BE2C (cell line): ENCODE measurements at regions not wholly inside any gene's neighbourhood (a gene's known extent, or its start where the extent isn't known, plus 50 kb on each side); places are given as distances from the start of the nearest gene placed in this dataset.
A peak's percentile ranks its signal among the peaks of the same experiment; 100 is the strongest.

Experiments used
- DNase-seq: peaks from one replicate; pipeline ENCODE4 v3.0.0-alpha.2; 2020
- H3K27me3 ChIP-seq: fragments of 250-450 bp; sonication (Bioruptor Pico); 2 replicates; pipeline ENCODE4 v1.5.1; 2020; ENCODE audit warnings: mild to moderate bottlenecking
- H3K36me3 ChIP-seq: fragments of 250-450 bp; sonication (Bioruptor Pico); 2 replicates; pipeline ENCODE4 v1.5.1; 2020; ENCODE audit warnings: mild to moderate bottlenecking
- H3K4me1 ChIP-seq: fragments of 250-450 bp; sonication (Bioruptor Pico); 2 replicates; pipeline ENCODE4 v1.5.1; 2020
- H3K4me3 ChIP-seq: 2 replicates; pipeline ENCODE4 v1.5.1; 2011; ENCODE audit warnings: low read depth, low read length
- H3K9me3 ChIP-seq: fragments of 250-450 bp; sonication (Bioruptor Pico); 2 replicates; pipeline ENCODE4 v1.5.1; 2020
- TF ChIP-seq, protein P1 (sequence below): IDR thresholded peaks from 2 replicates; pipeline ENCODE4 v1.5.1; 2012; ENCODE audit warnings: mild to moderate bottlenecking, low read depth, low read length

DNA sequence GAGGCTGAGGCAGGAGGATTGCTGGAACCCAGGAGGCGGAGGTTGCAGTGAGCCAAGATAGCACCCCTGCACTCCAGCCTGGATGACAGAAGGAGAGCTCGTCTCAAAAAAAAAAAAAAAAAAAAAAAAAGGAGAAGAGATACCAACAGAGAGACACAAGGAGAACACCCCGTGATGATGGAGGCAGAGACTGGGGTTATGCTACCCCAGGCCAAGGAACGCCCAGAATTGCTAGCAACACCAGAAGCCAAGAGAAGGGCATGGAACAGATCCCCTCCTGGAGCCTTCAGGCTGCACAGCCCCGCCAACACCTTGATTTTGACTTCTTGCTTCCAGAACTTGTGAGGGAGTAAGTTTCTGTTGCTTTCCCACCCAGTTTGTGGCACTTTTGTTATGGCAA lies 148.0 kb upstream of the FOXN3 start:
- no peaks in the 10 kb centered on the region for H3K9me3 ChIP-seq
- H3K4me3 ChIP-seq: no peak overlapping the region
- no peaks in the 10 kb centered on the region for H3K27me3 ChIP-seq
- no peak for DNase-seq
- peaks cover under 1% of the 10 kb centered on the region; the same call in 1 of the 2 replicates for H3K36me3 ChIP-seq
- TF ChIP-seq, protein P1, sequence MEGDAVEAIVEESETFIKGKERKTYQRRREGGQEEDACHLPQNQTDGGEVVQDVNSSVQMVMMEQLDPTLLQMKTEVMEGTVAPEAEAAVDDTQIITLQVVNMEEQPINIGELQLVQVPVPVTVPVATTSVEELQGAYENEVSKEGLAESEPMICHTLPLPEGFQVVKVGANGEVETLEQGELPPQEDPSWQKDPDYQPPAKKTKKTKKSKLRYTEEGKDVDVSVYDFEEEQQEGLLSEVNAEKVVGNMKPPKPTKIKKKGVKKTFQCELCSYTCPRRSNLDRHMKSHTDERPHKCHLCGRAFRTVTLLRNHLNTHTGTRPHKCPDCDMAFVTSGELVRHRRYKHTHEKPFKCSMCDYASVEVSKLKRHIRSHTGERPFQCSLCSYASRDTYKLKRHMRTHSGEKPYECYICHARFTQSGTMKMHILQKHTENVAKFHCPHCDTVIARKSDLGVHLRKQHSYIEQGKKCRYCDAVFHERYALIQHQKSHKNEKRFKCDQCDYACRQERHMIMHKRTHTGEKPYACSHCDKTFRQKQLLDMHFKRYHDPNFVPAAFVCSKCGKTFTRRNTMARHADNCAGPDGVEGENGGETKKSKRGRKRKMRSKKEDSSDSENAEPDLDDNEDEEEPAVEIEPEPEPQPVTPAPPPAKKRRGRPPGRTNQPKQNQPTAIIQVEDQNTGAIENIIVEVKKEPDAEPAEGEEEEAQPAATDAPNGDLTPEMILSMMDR: no peak
- no peaks in the 10 kb centered on the region; the same call in 1 of the 2 replicates for H3K4me1 ChIP-seq

DNA sequence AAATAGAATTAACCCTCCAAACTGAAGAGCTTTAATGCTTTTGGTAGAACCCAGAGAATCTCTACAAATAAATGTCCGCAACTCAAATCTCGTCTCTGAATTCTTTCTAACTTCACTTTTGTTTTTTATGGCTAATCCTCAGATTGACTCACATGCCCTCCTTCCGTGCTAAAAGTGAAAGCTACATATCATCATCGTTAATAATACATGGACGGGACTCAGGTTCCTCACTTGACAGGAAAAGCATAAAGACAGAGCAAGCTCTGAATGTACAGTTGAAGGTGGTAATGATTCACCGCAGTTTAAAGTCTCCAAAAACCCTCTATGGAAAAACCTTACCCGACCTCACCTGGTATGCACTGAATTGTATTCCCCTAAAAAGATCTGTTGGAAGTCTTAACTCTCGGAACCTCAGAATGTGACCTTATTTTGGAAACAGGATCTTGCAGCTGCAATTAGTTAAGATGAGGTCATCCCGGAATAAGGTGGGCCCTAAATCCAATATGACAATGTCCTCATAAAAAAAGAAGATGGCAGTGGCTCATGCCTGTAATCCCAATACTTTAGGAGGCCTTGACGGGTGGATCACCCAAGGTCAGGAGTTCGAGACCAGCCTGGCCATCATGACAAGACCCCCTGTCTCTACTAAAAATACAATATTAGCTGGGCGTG lies 147.4 kb upstream of the FOXN3 start:
- peaks cover 2% of the 10 kb centered on the region; the same call in 1 of the 2 replicates for H3K36me3 ChIP-seq
- no peaks in the 10 kb centered on the region for H3K27me3 ChIP-seq
- no peak overlapping the region for H3K4me3 ChIP-seq
- H3K9me3 ChIP-seq: no peaks in the 10 kb centered on the region
- DNase-seq: no peak
- TF ChIP-seq, protein P1: no peak
- H3K4me1 ChIP-seq: no peaks in the 10 kb centered on the region; the same call in 1 of the 2 replicates

DNA sequence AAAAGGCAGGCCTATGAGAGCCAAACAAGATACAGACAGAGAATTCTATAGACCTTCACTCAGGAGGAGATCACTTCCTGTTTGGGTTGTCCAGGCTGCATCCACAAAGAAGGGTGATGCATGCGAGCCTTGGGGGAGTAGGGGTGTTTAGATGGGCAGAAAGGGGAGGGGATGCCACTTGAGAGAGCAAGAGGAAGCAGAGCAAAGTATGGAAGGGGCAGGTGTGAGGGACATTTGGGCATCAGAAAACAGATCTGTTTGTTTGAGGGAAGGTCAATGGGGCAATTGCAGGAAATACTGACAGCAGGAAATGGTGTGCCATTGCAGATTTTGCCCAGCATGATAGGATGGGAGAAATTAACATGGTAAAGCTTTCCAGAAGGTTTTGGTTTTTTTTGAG lies 146.4 kb upstream of the FOXN3 start:
- no peaks in the 10 kb centered on the region; the same call in 1 of the 2 replicates for H3K4me1 ChIP-seq
- H3K4me3 ChIP-seq: no peak overlapping the region
- no peak for DNase-seq
- H3K9me3 ChIP-seq: no peaks in the 10 kb centered on the region
- TF ChIP-seq, protein P1: no peak
- no peaks in the 10 kb centered on the region for H3K27me3 ChIP-seq
- H3K36me3 ChIP-seq: peaks cover 2% of the 10 kb centered on the region; the same call in 1 of the 2 replicates

DNA sequence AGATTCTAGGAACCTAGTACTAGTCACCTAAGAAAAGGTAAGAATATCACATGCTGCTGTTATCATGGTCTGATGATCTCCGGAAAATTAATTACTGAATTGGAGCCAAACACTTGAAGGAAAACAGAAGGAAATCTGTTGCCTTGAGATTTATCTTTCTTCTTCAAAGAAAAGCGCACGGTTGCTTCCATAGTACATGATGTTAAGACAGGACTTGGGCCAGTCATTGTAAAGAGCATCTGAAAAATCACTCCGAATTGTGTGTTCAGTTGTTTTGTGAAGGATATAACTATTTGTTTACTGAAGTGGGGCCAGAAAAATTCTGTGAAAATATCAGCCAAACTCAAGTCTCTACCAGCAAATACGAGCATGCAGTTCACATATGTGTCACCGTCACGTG lies 134.9 kb upstream of the FOXN3 start:
- TF ChIP-seq, protein P1: no peak

DNA sequence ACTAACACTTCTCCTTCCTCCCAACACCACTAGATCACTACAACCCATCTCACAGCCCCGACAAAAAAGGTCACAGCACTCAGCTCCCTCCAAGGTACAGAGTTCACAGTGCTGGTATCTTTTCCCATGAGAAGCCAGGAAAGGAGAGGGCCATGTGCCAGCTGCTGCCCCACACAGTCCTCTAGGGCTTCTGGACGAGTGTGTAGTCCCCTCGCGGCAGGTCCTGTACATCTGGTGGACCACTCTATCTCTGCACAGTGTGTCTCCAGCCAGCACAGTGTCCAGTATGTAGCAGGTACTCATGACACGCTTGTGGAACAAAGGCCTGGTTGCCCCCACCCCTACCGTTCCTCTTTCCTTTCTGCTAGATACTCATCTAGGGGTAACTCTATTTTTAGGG lies 134.4 kb upstream of the FOXN3 start:
- no peaks in the 10 kb centered on the region for H3K36me3 ChIP-seq
- TF ChIP-seq, protein P1: no peak
- DNase-seq: peak; percentile 16
- H3K4me3 ChIP-seq: no peak overlapping the region
- H3K4me1 ChIP-seq: peaks cover 6% of the 10 kb centered on the region; the same call in 1 of the 2 replicates
- H3K9me3 ChIP-seq: no peaks in the 10 kb centered on the region
- no peaks in the 10 kb centered on the region for H3K27me3 ChIP-seq

More for the DNA sequence above, 134.9 kb upstream of the FOXN3 start:
- Histone ChIP-seq H3K9me3 (no peaks in the 10 kb centered on the region), H3K4me1 (peaks cover 6% of the 10 kb centered on the region; the same call in 1 of the 2 replicates), H3K4me3 (no peak overlapping the region), H3K36me3 (no peaks in the 10 kb centered on the region), H3K27me3 (no peaks in the 10 kb centered on the region)
- no peak for DNase-seq

DNA sequence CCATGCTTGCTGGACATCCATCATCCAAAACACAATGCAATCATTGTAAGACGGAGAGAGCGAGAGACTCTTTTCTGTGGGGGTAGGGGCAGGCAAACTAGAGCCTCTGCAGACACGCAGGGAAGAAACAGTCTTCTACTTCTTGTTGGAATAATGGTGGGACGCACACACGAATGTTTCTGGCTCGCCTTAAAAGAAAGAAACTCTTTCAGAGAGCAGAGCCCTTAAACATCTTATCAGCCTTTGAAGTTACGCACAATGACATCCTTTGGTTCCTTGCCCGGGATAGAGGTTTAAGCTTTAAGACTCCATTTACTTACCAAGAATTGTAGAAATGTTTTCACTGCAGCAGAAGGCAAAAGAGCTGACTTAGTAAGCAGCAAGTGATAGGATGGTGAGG lies 133.8 kb upstream of the FOXN3 start:
- DNase-seq: no peak
- Histone ChIP-seq H3K36me3 (no peaks in the 10 kb centered on the region), H3K9me3 (no peaks in the 10 kb centered on the region), H3K4me3 (no peak overlapping the region), H3K27me3 (no peaks in the 10 kb centered on the region), H3K4me1 (peaks cover 6% of the 10 kb centered on the region; the same call in 1 of the 2 replicates)
- TF ChIP-seq, protein P1: no peak
